CD4-positive, CD25-positive, alpha-beta regulatory T cell (primary cell): ENCODE measurements at regions not wholly inside any gene's neighbourhood (a gene's known extent, or its start where the extent isn't known, plus 50 kb on each side); places are given as distances from the start of the nearest gene placed in this dataset.

Source experiments
- ATAC-seq, 2 donors: fragments of 150-1000 bp; cut with Tn5 transposase; one replicate each; pipeline ENCODE4 v1.10.0; 2021; ENCODE audit warnings: low read depth in 2 of 2, moderate number of reproducible peaks in 2 of 2, moderate library complexity in 1 of 2
- DNase-seq, 3 donors: peaks; one replicate each; pipeline versions ENCODE4 v3.0.0 to v3.0.0-alpha.2; 2012 to 2022; ENCODE audit warnings: mixed read lengths in 1 of 3
- H3K27ac ChIP-seq: one replicate; pipeline ENCODE4 v1.7.0; 2013; ENCODE audit warnings: mild to moderate bottlenecking, low read length; ENCODE audit not compliant: insufficient read depth, poor library complexity, severe bottlenecking
- H3K27me3 ChIP-seq: one replicate; pipeline ENCODE4 v1.7.0; 2013; ENCODE audit warnings: low read length; ENCODE audit not compliant: control insufficient read depth, insufficient read depth
- H3K36me3 ChIP-seq: one replicate; pipeline ENCODE4 v1.7.0; 2013; ENCODE audit warnings: mild to moderate bottlenecking, low read length, moderate library complexity; ENCODE audit not compliant: control insufficient read depth, insufficient read depth
- H3K4me1 ChIP-seq: 2 replicates; pipeline ENCODE4 v1.7.0; 2013; ENCODE audit warnings: mild to moderate bottlenecking, low read length; ENCODE audit not compliant: insufficient read depth, control insufficient read depth, poor library complexity, severe bottlenecking
- H3K4me3 ChIP-seq: one replicate; pipeline ENCODE4 v1.7.0; 2013; ENCODE audit warnings: low read depth, mild to moderate bottlenecking, low read length, moderate library complexity
- H3K9me3 ChIP-seq, 2 experiments: 1 replicate in 1 of 2; 2 replicates in 1 of 2; pipeline ENCODE4 v1.7.0; 2013; ENCODE audit warnings: low read length in 2 of 2, mild to moderate bottlenecking in 1 of 2, moderate library complexity in 1 of 2; ENCODE audit not compliant: control insufficient read depth in 2 of 2
- H3K27ac Mint-ChIP-seq, 3 donors: one replicate each; pipeline ENCODE4 v1.8.0; 2020 to 2022; ENCODE audit warnings: mild to moderate bottlenecking in 3 of 3, mixed read lengths in 3 of 3, moderate library complexity in 2 of 3
- H3K27me3 Mint-ChIP-seq: one replicate; pipeline ENCODE4 v1.8.0; 2022; ENCODE audit warnings: mild to moderate bottlenecking, mixed read lengths
- H3K36me3 Mint-ChIP-seq: one replicate; pipeline ENCODE4 v1.8.0; 2020; ENCODE audit warnings: mixed read lengths
- H3K4me1 Mint-ChIP-seq, 4 donors: one replicate each; pipeline ENCODE4 v1.8.0; 2020 to 2022; ENCODE audit warnings: mixed read lengths in 4 of 4, mild to moderate bottlenecking in 1 of 4
- H3K4me3 Mint-ChIP-seq, 4 donors: one replicate each; pipeline ENCODE4 v1.8.0; 2020 to 2022; ENCODE audit warnings: mild to moderate bottlenecking in 4 of 4, mixed read lengths in 4 of 4, moderate library complexity in 3 of 4
- H3K9me3 Mint-ChIP-seq, 7 donors: one replicate each; pipeline ENCODE4 v1.8.0; 2020 to 2022; ENCODE audit warnings: mixed read lengths in 7 of 7, mild to moderate bottlenecking in 3 of 7, moderate library complexity in 2 of 7

GRCh38 chr2:183656121-183656520 lies 531.9 kb downstream of the NUP35 start:
- Mint-ChIP-seq H3K9me3 (peaks cover 0 to 10% (median 3%) of the 10 kb centered on the region in 7 donors), H3K4me3 (no peak overlapping the region), H3K27ac (no peak overlapping the region), H3K27me3 (no peaks in the 10 kb centered on the region), H3K4me1 (no peaks in the 10 kb centered on the region), H3K36me3 (no peaks in the 10 kb centered on the region)
- no peak for ATAC-seq
- H3K4me1 ChIP-seq, result no peaks in the 10 kb centered on the region
- no peaks in the 10 kb centered on the region for H3K9me3 ChIP-seq
- no peak for DNase-seq
- H3K27ac ChIP-seq, result no peak overlapping the region
- H3K27me3 ChIP-seq, result no peaks in the 10 kb centered on the region
- H3K4me3 ChIP-seq, result no peak overlapping the region
- H3K36me3 ChIP-seq, result no peaks in the 10 kb centered on the region

GRCh38 chr2:183665425-183665824 lies 541.2 kb downstream of the NUP35 start:
- no peak for ATAC-seq
- Mint-ChIP-seq H3K36me3 (no peaks in the 10 kb centered on the region), H3K4me1 (no peaks in the 10 kb centered on the region), H3K27me3 (no peaks in the 10 kb centered on the region), H3K27ac (no peak overlapping the region), H3K4me3 (no peak overlapping the region), H3K9me3 (peaks cover 2 to 9% (median 6%) of the 10 kb centered on the region in 7 donors)
- H3K9me3 ChIP-seq, result no peaks in the 10 kb centered on the region
- H3K36me3 ChIP-seq, result no peaks in the 10 kb centered on the region
- H3K4me1 ChIP-seq, result no peaks in the 10 kb centered on the region
- DNase-seq, result no peak
- H3K4me3 ChIP-seq, result no peak overlapping the region
- H3K27ac ChIP-seq, result no peak overlapping the region
- H3K27me3 ChIP-seq, result no peaks in the 10 kb centered on the region

GRCh38 chr2:183666031-183666430 lies 541.8 kb downstream of the NUP35 start:
- DNase-seq (no peak), ATAC-seq (no peak)
- H3K4me3 ChIP-seq, result no peak overlapping the region
- peaks cover 2 to 9% (median 4%) of the 10 kb centered on the region in 7 donors for H3K9me3 Mint-ChIP-seq
- no peak overlapping the region for H3K4me3 Mint-ChIP-seq
- no peaks in the 10 kb centered on the region for H3K27me3 Mint-ChIP-seq
- H3K27ac ChIP-seq, result no peak overlapping the region
- no peaks in the 10 kb centered on the region for H3K4me1 ChIP-seq
- H3K4me1 Mint-ChIP-seq, result no peaks in the 10 kb centered on the region
- no peaks in the 10 kb centered on the region for H3K36me3 Mint-ChIP-seq
- no peaks in the 10 kb centered on the region for H3K36me3 ChIP-seq
- H3K27me3 ChIP-seq, result no peaks in the 10 kb centered on the region
- H3K27ac Mint-ChIP-seq, result no peak overlapping the region
- no peaks in the 10 kb centered on the region for H3K9me3 ChIP-seq

GRCh38 chr2:183671233-183671632 lies 547.0 kb downstream of the NUP35 start:
- Histone ChIP-seq H3K4me3 (no peak overlapping the region), H3K4me1 (no peaks in the 10 kb centered on the region), H3K27me3 (no peaks in the 10 kb centered on the region), H3K9me3 (no peaks in the 10 kb centered on the region), H3K36me3 (no peaks in the 10 kb centered on the region), H3K27ac (no peak overlapping the region)
- H3K27ac Mint-ChIP-seq, result no peak overlapping the region
- H3K27me3 Mint-ChIP-seq, result no peaks in the 10 kb centered on the region
- DNase-seq (no peak), ATAC-seq (no peak)
- no peaks in the 10 kb centered on the region for H3K36me3 Mint-ChIP-seq
- H3K4me3 Mint-ChIP-seq, result no peak overlapping the region
- no peaks in the 10 kb centered on the region for H3K4me1 Mint-ChIP-seq
- peaks cover 0 to 11% (median 2%) of the 10 kb centered on the region in 7 donors for H3K9me3 Mint-ChIP-seq

- Histone ChIP-seq H3K4me3 (no peak overlapping the region), H3K9me3 (no peaks in the 10 kb centered on the region), H3K27ac (no peak overlapping the region), H3K27me3 (no peaks in the 10 kb centered on the region), H3K4me1 (no peaks in the 10 kb centered on the region), H3K36me3 (no peaks in the 10 kb centered on the region)
- H3K27ac Mint-ChIP-seq, result no peak overlapping the region
- H3K4me1 Mint-ChIP-seq, result no peaks in the 10 kb centered on the region
- DNase-seq (no peak), ATAC-seq (no peak)
- H3K9me3 Mint-ChIP-seq, result peaks cover 0 to 8% (median 3%) of the 10 kb centered on the region in 7 donors
- H3K27me3 Mint-ChIP-seq, result no peaks in the 10 kb centered on the region
- H3K36me3 Mint-ChIP-seq, result no peaks in the 10 kb centered on the region
- H3K4me3 Mint-ChIP-seq, result no peak overlapping the region
Observed at GRCh38 chr2:183678908-183679307, 554.7 kb downstream of the NUP35 start.

GRCh38 chr2:183680573-183680972 lies 556.3 kb downstream of the NUP35 start:
- DNase-seq, result no peak
- H3K36me3 Mint-ChIP-seq, result no peaks in the 10 kb centered on the region
- Histone ChIP-seq H3K4me3 (no peak overlapping the region), H3K4me1 (no peaks in the 10 kb centered on the region), H3K36me3 (no peaks in the 10 kb centered on the region), H3K27ac (no peak overlapping the region), H3K27me3 (no peaks in the 10 kb centered on the region), H3K9me3 (peaks cover 0 to under 1% of the 10 kb centered on the region in 2 experiments)
- no peak for ATAC-seq
- H3K27ac Mint-ChIP-seq, result no peak overlapping the region
- peaks cover 0 to 13% (median 3%) of the 10 kb centered on the region in 7 donors for H3K9me3 Mint-ChIP-seq
- H3K4me3 Mint-ChIP-seq, result no peak overlapping the region
- no peaks in the 10 kb centered on the region for H3K4me1 Mint-ChIP-seq
- H3K27me3 Mint-ChIP-seq, result no peaks in the 10 kb centered on the region

GRCh38 chr2:183684686-183685085 lies 560.4 kb downstream of the NUP35 start:
- Mint-ChIP-seq H3K4me1 (no peaks in the 10 kb centered on the region), H3K4me3 (no peak overlapping the region), H3K27ac (no peak overlapping the region), H3K9me3 (peaks cover 5 to 21% (median 9%) of the 10 kb centered on the region in 7 donors), H3K27me3 (no peaks in the 10 kb centered on the region), H3K36me3 (no peaks in the 10 kb centered on the region)
- Histone ChIP-seq H3K4me3 (no peak overlapping the region), H3K4me1 (no peaks in the 10 kb centered on the region), H3K27ac (no peak overlapping the region), H3K36me3 (no peaks in the 10 kb centered on the region), H3K9me3 (peaks cover 0 to 1% of the 10 kb centered on the region in 2 experiments), H3K27me3 (no peaks in the 10 kb centered on the region)
- ATAC-seq, result no peak
- no peak for DNase-seq

GRCh38 chr2:183696028-183696427 lies 571.8 kb downstream of the NUP35 start:
- H3K4me1 ChIP-seq, result no peaks in the 10 kb centered on the region
- H3K27ac ChIP-seq, result no peak overlapping the region
- Mint-ChIP-seq H3K4me1 (no peaks in the 10 kb centered on the region), H3K4me3 (no peak overlapping the region), H3K36me3 (no peaks in the 10 kb centered on the region), H3K9me3 (peaks cover 1 to 35% (median 7%) of the 10 kb centered on the region in 7 donors), H3K27me3 (no peaks in the 10 kb centered on the region), H3K27ac (no peak overlapping the region)
- ATAC-seq (no peak), DNase-seq (no peak)
- H3K4me3 ChIP-seq, result no peak overlapping the region
- H3K27me3 ChIP-seq, result no peaks in the 10 kb centered on the region
- H3K36me3 ChIP-seq, result no peaks in the 10 kb centered on the region
- H3K9me3 ChIP-seq, result peaks cover 0 to 8% of the 10 kb centered on the region in 2 experiments
